ENCODE measurements at regions not wholly inside any gene's neighbourhood (a gene's known extent, or its start where the extent isn't known, plus 50 kb on each side); places are given as distances from the start of the nearest gene placed in this dataset.
"Not testable (repeated sequence)": the region's sequence is repeated elsewhere in the genome, so short reads cannot be mapped to it uniquely, and the experiment has no call there.

GRCh38 chr5:109535090-109535489 lies 125.3 kb upstream of the PJA2 start:
- not testable (repeated sequence) for TF ChIP-seq CTCF, POLR2AphosphoS5 (IDR thresholded peaks at IDR 0.05)
